A673 (cell line): ENCODE measurements at regions not wholly inside any gene's neighbourhood (a gene's known extent, or its start where the extent isn't known, plus 50 kb on each side); places are given as distances from the start of the nearest gene placed in this dataset.

Source experiments
- CTCF ChIP-seq: fragments of 300-800, 200-600 bp; sonication (generic); conservative IDR thresholded peaks from 2 replicates; pipeline ENCODE4 v1.5.1; 2017; ENCODE audit warnings: low read depth, mild to moderate bottlenecking, antibody characterized with exemption, low read length, moderate library complexity, mixed read lengths
- EZH2 ChIP-seq: fragments of 200-600 bp; sonication (generic); IDR thresholded peaks from 2 replicates; pipeline ENCODE4 v1.6.1; 2017; ENCODE audit warnings: borderline replicate concordance, low read depth, mild to moderate bottlenecking, mixed read lengths, antibody characterized with exemption, low read length; ENCODE audit not compliant: poor library complexity, severe bottlenecking

GRCh38 chr2:12612671-12613070, 104.1 kb upstream of the TRIB2 start:
- no peak for TF ChIP-seq CTCF
- TF ChIP-seq EZH2: no peak
